SU-DHL-6 (cell line): ENCODE measurements at regions not wholly inside any gene's neighbourhood (a gene's known extent, or its start where the extent isn't known, plus 50 kb on each side); places are given as distances from the start of the nearest gene placed in this dataset.

Experiments
- CTCF ChIP-seq: fragments of 200-600 bp; sonication (generic); IDR thresholded peaks from one replicate; pipeline ENCODE4 v1.5.1; 2017; ENCODE audit warnings: antibody characterized with exemption, mild to moderate bottlenecking, low read length, moderate library complexity; ENCODE audit not compliant: insufficient read depth, poor library complexity, severe bottlenecking
- EZH2phosphoT487 ChIP-seq: fragments of 200-600 bp; sonication (generic), shearing (Covaris generic); conservative IDR thresholded peaks from 2 replicates; pipeline ENCODE4 v1.6.1; 2018; ENCODE audit warnings: mild to moderate bottlenecking, antibody characterized with exemption, low read length, moderate library complexity, mixed read lengths

- TF ChIP-seq CTCF (no peak), EZH2phosphoT487 (no peak)
Observed at GRCh38 chr7:26930201-26930600, 65.8 kb upstream of the SKAP2 start.
